ENCODE measurements at regions not wholly inside any gene's neighbourhood (a gene's known extent, or its start where the extent isn't known, plus 50 kb on each side); places are given as distances from the start of the nearest gene placed in this dataset.

DNA sequence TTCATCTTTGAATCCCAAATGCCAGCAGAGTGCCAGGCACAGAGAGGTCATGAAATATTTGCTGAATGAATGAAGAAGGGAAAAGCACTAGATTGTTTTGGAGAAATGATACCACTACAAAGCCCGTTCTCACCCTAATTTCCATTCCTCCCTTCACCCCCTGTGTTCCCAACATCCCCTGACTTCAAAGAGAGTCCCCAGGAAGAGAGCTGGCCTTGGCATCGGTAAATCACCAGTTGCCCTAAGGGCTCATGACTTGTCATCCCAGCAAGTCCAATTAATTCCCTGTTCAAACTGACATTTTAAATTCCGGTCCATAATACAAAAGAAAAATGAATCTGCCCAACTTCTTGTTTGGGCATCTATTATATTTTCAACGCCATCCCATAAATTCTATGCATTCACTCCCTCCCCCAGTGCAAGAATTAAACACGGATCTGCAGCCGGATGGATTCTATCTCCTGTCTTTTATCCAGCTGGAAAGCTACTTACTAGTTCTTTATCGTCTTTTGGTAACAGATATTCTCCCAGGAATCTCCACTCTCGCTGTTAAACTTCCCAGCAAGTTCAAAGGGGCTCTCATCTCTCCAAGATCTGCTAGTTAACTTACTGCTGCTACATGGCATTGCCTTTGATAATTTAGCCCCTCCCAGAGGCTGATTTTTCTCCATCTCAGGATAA lies 63.9 kb upstream of the TSC22D2 start:
- H4K5ac ChIP-seq (ENCODE audit: insufficient read length, low read depth, low read length): no peak overlapping the region
- H3K23ac ChIP-seq (ENCODE audit: insufficient read length): no peak overlapping the region
- DNase-seq (ENCODE audit: low read depth in 1 of 2, low spot score in 2 of 2) (no peak), FAIRE-seq (no peak)
- no peak overlapping the region for H3K56ac ChIP-seq (replicated peaks; ENCODE audit: insufficient read length, low read depth, low read length)
- H2BK120ac ChIP-seq (replicated peaks; ENCODE audit: low read depth, low read length): no peak overlapping the region
- no peak overlapping the region for H4K91ac ChIP-seq (replicated peaks; ENCODE audit: insufficient read length, low read length)
- no peaks in the 10 kb centered on the region for H3K79me2 ChIP-seq (ENCODE audit: control insufficient read depth in 1 of 2, insufficient read depth in 2 of 2, low read length in 2 of 2)
- no peak overlapping the region for H3K27ac ChIP-seq (ENCODE audit: low read depth, low read length)
- H2BK15ac ChIP-seq (ENCODE audit: low read length): no peak overlapping the region; the same call in 1 of the 2 replicates
- no peak overlapping the region for H2BK12ac ChIP-seq (ENCODE audit: low read depth, low read length)
- no peaks in the 10 kb centered on the region for H3K9me3 ChIP-seq (ENCODE audit: insufficient read depth in 2 of 2, low read depth in 1 of 2, low read length in 1 of 2)
- no peaks in the 10 kb centered on the region for H3K27me3 ChIP-seq (replicated peaks in 1 of 4; ENCODE audit: control insufficient read depth in 3 of 4, extremely low read depth in 1 of 4, insufficient read depth in 3 of 4, low read length in 3 of 4)
- POLR2A ChIA-PET (ENCODE audit: partially characterized antibody): interaction anchor here (0.9 kb wide), 1 partner anchor 14 kb away, joined by 3 read pairs; no protein-coding TSS in a partner anchor
- H2AFZ ChIP-seq (ENCODE audit: low read length): no peak overlapping the region; the same call in 1 of the 2 replicates
- H2BK5ac ChIP-seq (ENCODE audit: low read depth, low read length): no peak overlapping the region
- H3K4me2 ChIP-seq (ENCODE audit: insufficient read depth in 1 of 2, low read depth in 2 of 2, low read length in 2 of 2): no peak overlapping the region; a peak in 1 of 4 replicates
- no peak overlapping the region for H3K9ac ChIP-seq (replicated peaks in 1 of 4; ENCODE audit: extremely low read depth in 1 of 4, low read depth in 3 of 4, low read length in 3 of 4)
- H4K20me1 ChIP-seq (replicated peaks in 1 of 2; ENCODE audit: control insufficient read depth in 1 of 2, insufficient read depth in 2 of 2, low read length in 2 of 2): no peaks in the 10 kb centered on the region
- no peaks in the 10 kb centered on the region for H3K23me2 ChIP-seq (ENCODE audit: low read depth, low read length)
- no peak overlapping the region for H3K18ac ChIP-seq (ENCODE audit: extremely low read depth, low read length)
- no peak overlapping the region for H2AK5ac ChIP-seq (ENCODE audit: low read depth, low read length)
- H3K4me3 ChIP-seq (ENCODE audit: extremely low read depth in 1 of 4, insufficient read depth in 2 of 4, low read depth in 3 of 4, low read length in 4 of 4): no peak overlapping the region
- no peaks in the 10 kb centered on the region for H3K36me3 ChIP-seq (ENCODE audit: control insufficient read depth in 2 of 4, insufficient read depth in 4 of 4, low read length in 3 of 4)
- H3K4me1 ChIP-seq (replicated peaks in 1 of 4; ENCODE audit: control insufficient read depth in 3 of 4, insufficient read depth in 4 of 4, low read length in 3 of 4): peaks cover 0 to 26% (median 16%) of the 10 kb centered on the region in 4 experiments; a peak in 5 of 7 replicates
- H3K4ac ChIP-seq (replicated peaks; ENCODE audit: insufficient read length, low read depth, low read length): no peak overlapping the region
- H4K8ac ChIP-seq (ENCODE audit: extremely low read depth, insufficient read depth, low read length): no peak overlapping the region
- no peak overlapping the region for H2BK20ac ChIP-seq (ENCODE audit: low read length)
- H3K79me1 ChIP-seq (ENCODE audit: low read depth, low read length): no peaks in the 10 kb centered on the region
- 87% methylated on average over 8 of the region's 8 CpGs; no CpG with 5 or more reads in 1 of the 2 experiments for WGBS, 2 experiments (ENCODE audit: extremely low coverage in 1 of 2, insufficient coverage in 1 of 2, insufficient read length in 1 of 2, insufficient replicate concordance in 2 of 2, low coverage in 1 of 2, low lambda C conversion rate in 2 of 2, missing lambda C conversion rate in 1 of 2)
- no peak overlapping the region for H3K14ac ChIP-seq (ENCODE audit: insufficient read length)
- CTCF ChIA-PET (ENCODE audit: partially characterized antibody): interaction anchor here (0.6 to 1.3 kb wide), 3 partner anchors 25 to 76 kb away, joined by 3 read pairs; no protein-coding TSS in a partner anchor
- TF ChIP-seq ATF2 (IDR thresholded peaks at IDR 0.05; ENCODE audit: low read length) (no peak), PHF8 (conservative IDR thresholded peaks at IDR 0.05; ENCODE audit: low read depth, low read length) (no peak), NRF1 (IDR thresholded peaks at IDR 0.05; ENCODE audit: low read depth, low read length) (no peak), POLR2A (IDR thresholded peaks at IDR 0.05; ENCODE audit: control extremely low read depth in 1 of 2, low read depth in 2 of 2, low read length in 2 of 2) (no peak), CHD1 (IDR thresholded peaks at IDR 0.05; ENCODE audit: low read depth, low read length) (no peak), RAD21 (IDR thresholded peaks at IDR 0.05 in 1 of 2, conservative IDR thresholded peaks at IDR 0.05 in 1 of 2; ENCODE audit: low read depth in 2 of 2, low read length in 2 of 2) (no peak)
